Breast epithelium (tissue), 3 donors: ENCODE measurements at regions not wholly inside any gene's neighbourhood (a gene's known extent, or its start where the extent isn't known, plus 50 kb on each side); places are given as distances from the start of the nearest gene placed in this dataset.

ENCODE experiments used
- POLR2A ChIP-seq: fragments of 450-650 bp; IDR thresholded peaks from one replicate; pipeline ENCODE4 v1.6.1; 2016; ENCODE audit warnings: antibody characterized with exemption, mild to moderate bottlenecking, moderate library complexity
- POLR2AphosphoS5 ChIP-seq, 3 donors: sonication (generic); formaldehyde crosslinking; IDR thresholded peaks; one replicate each; pipeline ENCODE4 v1.6.1; 2017; ENCODE audit warnings: antibody characterized with exemption in 3 of 3
- TF ChIP-seq, protein P1 (sequence below), 3 donors: fragments of 450-650 bp; IDR thresholded peaks; one replicate each; pipeline ENCODE4 v1.5.1; 2016 to 2017; ENCODE audit warnings: antibody characterized with exemption in 3 of 3, mild to moderate bottlenecking in 3 of 3, moderate library complexity in 3 of 3

DNA sequence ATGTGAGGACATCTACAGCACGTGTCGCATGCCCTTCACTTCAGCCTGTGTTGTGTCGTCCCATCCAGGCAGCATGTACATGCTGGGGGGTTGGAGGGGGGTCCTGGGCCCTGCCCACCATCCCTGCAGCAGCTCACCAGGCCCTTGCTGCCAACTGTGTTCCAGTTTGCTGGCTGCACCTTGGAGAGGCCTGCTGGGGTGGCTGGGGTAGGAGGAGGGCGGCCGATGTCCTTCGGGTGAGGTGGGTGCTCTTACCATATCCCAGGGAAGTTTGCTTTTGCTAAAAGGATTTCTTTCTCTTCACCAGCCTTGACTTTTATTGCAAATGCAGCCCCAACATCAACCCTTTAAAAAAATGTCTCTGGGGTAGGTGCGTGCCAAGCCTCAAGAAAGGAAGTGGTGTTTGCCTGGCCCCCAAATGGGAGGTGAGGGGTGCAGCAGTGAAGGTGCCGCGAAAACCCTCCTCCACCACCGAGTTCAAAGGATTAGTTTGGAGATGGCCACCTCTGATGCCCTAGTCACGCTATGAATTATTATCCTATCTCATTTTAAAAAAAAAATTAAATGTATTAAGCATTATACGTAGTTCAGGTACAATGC, 165.8 kb upstream of the KLF6 start:
- TF ChIP-seq, protein P1, sequence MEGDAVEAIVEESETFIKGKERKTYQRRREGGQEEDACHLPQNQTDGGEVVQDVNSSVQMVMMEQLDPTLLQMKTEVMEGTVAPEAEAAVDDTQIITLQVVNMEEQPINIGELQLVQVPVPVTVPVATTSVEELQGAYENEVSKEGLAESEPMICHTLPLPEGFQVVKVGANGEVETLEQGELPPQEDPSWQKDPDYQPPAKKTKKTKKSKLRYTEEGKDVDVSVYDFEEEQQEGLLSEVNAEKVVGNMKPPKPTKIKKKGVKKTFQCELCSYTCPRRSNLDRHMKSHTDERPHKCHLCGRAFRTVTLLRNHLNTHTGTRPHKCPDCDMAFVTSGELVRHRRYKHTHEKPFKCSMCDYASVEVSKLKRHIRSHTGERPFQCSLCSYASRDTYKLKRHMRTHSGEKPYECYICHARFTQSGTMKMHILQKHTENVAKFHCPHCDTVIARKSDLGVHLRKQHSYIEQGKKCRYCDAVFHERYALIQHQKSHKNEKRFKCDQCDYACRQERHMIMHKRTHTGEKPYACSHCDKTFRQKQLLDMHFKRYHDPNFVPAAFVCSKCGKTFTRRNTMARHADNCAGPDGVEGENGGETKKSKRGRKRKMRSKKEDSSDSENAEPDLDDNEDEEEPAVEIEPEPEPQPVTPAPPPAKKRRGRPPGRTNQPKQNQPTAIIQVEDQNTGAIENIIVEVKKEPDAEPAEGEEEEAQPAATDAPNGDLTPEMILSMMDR (IDR thresholded peaks at IDR 0.05), result no peak
- TF ChIP-seq POLR2AphosphoS5 (IDR thresholded peaks at IDR 0.05), result no peak
- TF ChIP-seq POLR2A, result no peak
